Neural progenitor cell (in vitro differentiated cells): ENCODE measurements at regions not wholly inside any gene's neighbourhood (a gene's known extent, or its start where the extent isn't known, plus 50 kb on each side); places are given as distances from the start of the nearest gene placed in this dataset.

Source experiments
- EZH2 ChIP-seq: fragments of 200-600 bp; sonication (generic); IDR thresholded peaks from 2 replicates; pipeline ENCODE4 v1.6.1; 2017; ENCODE audit warnings: antibody characterized with exemption, mild to moderate bottlenecking, moderate library complexity
- TF ChIP-seq, protein P1 (sequence below): fragments of 200-600 bp; sonication (generic); IDR thresholded peaks from 2 replicates; pipeline ENCODE4 v1.5.1; 2017; ENCODE audit warnings: antibody characterized with exemption, mild to moderate bottlenecking

DNA sequence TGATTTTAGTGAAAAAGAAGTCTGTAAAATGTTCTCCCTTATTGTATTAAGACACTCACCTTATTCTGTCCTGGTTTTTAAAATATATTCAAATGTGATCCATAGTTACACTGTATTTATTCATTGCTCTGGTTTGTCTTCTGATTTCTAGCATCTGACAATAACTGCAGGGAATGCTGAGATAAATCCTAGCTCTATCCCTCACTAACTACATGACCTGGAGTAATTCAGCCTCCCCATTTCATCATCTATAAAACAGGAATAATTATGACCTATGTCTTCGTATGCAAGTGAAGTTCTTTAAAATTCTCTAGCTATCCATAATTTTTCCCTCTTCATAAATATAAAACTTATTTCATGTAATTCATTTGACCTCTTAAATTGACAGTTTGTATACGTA lies 104.0 kb upstream of the ESRRG start:
- TF ChIP-seq, protein P1, sequence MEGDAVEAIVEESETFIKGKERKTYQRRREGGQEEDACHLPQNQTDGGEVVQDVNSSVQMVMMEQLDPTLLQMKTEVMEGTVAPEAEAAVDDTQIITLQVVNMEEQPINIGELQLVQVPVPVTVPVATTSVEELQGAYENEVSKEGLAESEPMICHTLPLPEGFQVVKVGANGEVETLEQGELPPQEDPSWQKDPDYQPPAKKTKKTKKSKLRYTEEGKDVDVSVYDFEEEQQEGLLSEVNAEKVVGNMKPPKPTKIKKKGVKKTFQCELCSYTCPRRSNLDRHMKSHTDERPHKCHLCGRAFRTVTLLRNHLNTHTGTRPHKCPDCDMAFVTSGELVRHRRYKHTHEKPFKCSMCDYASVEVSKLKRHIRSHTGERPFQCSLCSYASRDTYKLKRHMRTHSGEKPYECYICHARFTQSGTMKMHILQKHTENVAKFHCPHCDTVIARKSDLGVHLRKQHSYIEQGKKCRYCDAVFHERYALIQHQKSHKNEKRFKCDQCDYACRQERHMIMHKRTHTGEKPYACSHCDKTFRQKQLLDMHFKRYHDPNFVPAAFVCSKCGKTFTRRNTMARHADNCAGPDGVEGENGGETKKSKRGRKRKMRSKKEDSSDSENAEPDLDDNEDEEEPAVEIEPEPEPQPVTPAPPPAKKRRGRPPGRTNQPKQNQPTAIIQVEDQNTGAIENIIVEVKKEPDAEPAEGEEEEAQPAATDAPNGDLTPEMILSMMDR = no peak
- TF ChIP-seq EZH2 = no peak
